ENCODE measurements at regions not wholly inside any gene's neighbourhood (a gene's known extent, or its start where the extent isn't known, plus 50 kb on each side); places are given as distances from the start of the nearest gene placed in this dataset.

- H3K36me3 ChIP-seq: no peaks in the 10 kb centered on the region
- H3K4me1 ChIP-seq: no peaks in the 10 kb centered on the region
- ATAC-seq (no peak), DNase-seq (no peak)
- no peak overlapping the region for H3K4me3 ChIP-seq
- no peaks in the 10 kb centered on the region for H3K27me3 ChIP-seq
- H3K27ac ChIP-seq: no peak overlapping the region
- intact Hi-C loops (cut with DNase I): loop anchor here in 1 of 10 donors (10.0 kb wide), 1 partner anchor 56 kb away; no protein-coding TSS in a partner anchor
- TF ChIP-seq CTCF (IDR thresholded peaks at IDR 0.05) (no peak), POLR2A (IDR thresholded peaks at IDR 0.05) (no peak)
- no peaks in the 10 kb centered on the region for H3K9me3 ChIP-seq
- WGBS, 4 donors: 74 to 85% (median 79%) methylated on average over 2 of the region's 2 CpGs
Measured at GRCh38 chr1:73868810-73869336, 329.1 kb downstream of the LRRIQ3 start.

- Histone ChIP-seq H3K36me3 (no peaks in the 10 kb centered on the region), H3K27me3 (no peaks in the 10 kb centered on the region), H3K4me3 (no peak overlapping the region), H3K27ac (no peak overlapping the region), H3K9me3 (no peaks in the 10 kb centered on the region), H3K4me1 (no peaks in the 10 kb centered on the region)
- no peak for ATAC-seq
- TF ChIP-seq POLR2A (IDR thresholded peaks at IDR 0.05): no peak
- TF ChIP-seq CTCF (IDR thresholded peaks at IDR 0.05): no peak
- intact Hi-C loops (cut with DNase I): loop anchor here in 1 of 10 donors (10.0 kb wide), 1 partner anchor 62 kb away; no protein-coding TSS in a partner anchor
- 76 to 92% (median 91%) methylated on average over 1 of the region's 1 CpG for WGBS, 4 donors
- DNase-seq: no peak
Measured at GRCh38 chr1:73862355-73862754, 335.6 kb downstream of the LRRIQ3 start.

- Histone ChIP-seq H3K27ac (no peak overlapping the region), H3K27me3 (no peaks in the 10 kb centered on the region), H3K4me1 (no peaks in the 10 kb centered on the region), H3K36me3 (no peaks in the 10 kb centered on the region), H3K4me3 (no peak overlapping the region), H3K9me3 (no peaks in the 10 kb centered on the region)
- no peak for DNase-seq
- no peak for ATAC-seq
- 41 to 64% (median 46%) methylated on average over 2 of the region's 2 CpGs for WGBS, 4 donors
- intact Hi-C loops (cut with DNase I): loop anchor here in 1 of 10 donors (10.0 kb wide), 1 partner anchor 64 kb away; no protein-coding TSS in a partner anchor
- no peak for TF ChIP-seq POLR2A (IDR thresholded peaks at IDR 0.05)
- no peak for TF ChIP-seq CTCF (IDR thresholded peaks at IDR 0.05)
Measured at GRCh38 chr1:73860421-73860950, 337.5 kb downstream of the LRRIQ3 start.

- Histone ChIP-seq H3K9me3 (no peaks in the 10 kb centered on the region), H3K4me1 (no peaks in the 10 kb centered on the region), H3K27ac (no peak overlapping the region), H3K27me3 (no peaks in the 10 kb centered on the region), H3K4me3 (no peak overlapping the region), H3K36me3 (no peaks in the 10 kb centered on the region)
- ATAC-seq (no peak), DNase-seq (no peak)
- intact Hi-C loops (cut with DNase I): no loop called here
- 89 to 100% (median 92%) methylated on average over 1 of the region's 1 CpG for WGBS, 4 donors
- TF ChIP-seq POLR2A (IDR thresholded peaks at IDR 0.05) (no peak), CTCF (IDR thresholded peaks at IDR 0.05) (no peak)
Measured at GRCh38 chr1:73859227-73859626, 338.7 kb downstream of the LRRIQ3 start.

Data from heart left ventricle (tissue), 16 donors.